ENCODE measurements at regions not wholly inside any gene's neighbourhood (a gene's known extent, or its start where the extent isn't known, plus 50 kb on each side); places are given as distances from the start of the nearest gene placed in this dataset.
A peak's percentile ranks its signal among the peaks of the same experiment; 100 is the strongest.

DNA sequence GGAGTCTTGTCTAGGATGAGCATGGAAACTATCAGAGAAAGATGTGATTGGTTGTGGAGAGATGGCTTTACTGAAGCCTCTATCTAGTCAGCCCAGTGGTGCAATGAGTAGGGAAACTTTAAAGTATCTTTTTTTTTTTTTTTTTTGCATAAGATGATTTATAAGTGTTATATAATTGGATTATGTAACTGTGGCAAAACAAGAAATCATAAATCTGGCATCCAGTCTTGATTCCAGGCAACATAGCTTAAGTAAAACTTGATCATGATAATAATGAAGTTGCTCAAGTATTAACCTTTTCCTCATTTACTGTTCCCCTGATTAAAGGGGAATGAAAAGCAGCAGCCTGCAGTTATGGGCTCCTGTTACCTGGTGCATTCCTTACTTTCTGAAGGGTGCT lies 538.0 kb upstream of the ATP2B1 start:
- Mint-ChIP-seq H3K27me3 (peaks cover 7% of the 10 kb centered on the region), H3K27ac (no peak overlapping the region), H3K36me3 (ENCODE audit: low read depth) (no peaks in the 10 kb centered on the region), H3K9me3 (no peaks in the 10 kb centered on the region), H3K4me1 (ENCODE audit: low read depth) (no peaks in the 10 kb centered on the region), H3K4me3 (no peak overlapping the region)

DNA sequence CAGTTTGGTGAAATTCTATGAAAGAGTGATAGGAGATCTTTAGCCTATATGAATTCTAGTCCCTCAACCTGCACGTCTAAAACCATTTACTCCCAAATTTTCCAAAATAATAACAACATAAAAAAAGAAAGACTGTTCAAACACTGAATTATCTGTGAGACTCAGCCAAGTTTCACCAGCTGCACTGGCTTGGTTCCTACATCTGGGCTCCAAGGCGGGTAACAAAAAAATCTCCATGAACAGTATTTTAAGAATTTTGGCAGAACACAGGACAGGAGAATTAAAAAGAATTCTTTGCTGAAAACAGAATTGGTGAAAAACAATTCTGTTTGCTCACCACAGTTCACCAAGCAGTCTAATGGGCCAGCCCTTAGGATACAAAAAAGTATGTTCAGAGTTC lies 536.8 kb upstream of the ATP2B1 start:
- no peak overlapping the region for H3K4me3 Mint-ChIP-seq
- H3K36me3 Mint-ChIP-seq (ENCODE audit: low read depth) = no peaks in the 10 kb centered on the region
- peaks cover 5% of the 10 kb centered on the region for H3K27me3 Mint-ChIP-seq
- no peaks in the 10 kb centered on the region for H3K9me3 Mint-ChIP-seq
- H3K27ac Mint-ChIP-seq = no peak overlapping the region
- no peaks in the 10 kb centered on the region for H3K4me1 Mint-ChIP-seq (ENCODE audit: low read depth)

DNA sequence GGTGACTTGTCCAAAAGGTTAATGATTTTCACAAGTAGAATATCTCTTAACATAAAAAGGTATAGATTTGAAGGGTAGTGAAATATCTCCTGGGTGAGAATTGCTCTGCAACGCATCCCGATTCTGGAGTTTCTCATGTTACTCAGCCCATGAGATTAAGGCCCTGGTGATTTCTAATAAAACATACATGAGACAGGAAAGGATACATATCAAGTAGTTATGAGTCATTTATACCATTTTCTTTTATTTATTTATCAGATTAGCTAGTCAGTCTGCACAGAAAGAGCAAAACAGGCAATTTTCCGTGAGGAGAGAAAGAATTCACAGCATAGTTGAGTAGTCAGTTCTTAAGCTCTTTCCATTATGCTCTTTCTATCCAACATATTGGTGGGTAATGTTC lies 535.6 kb upstream of the ATP2B1 start:
- Mint-ChIP-seq H3K27me3 (peaks cover 3% of the 10 kb centered on the region), H3K4me1 (ENCODE audit: low read depth) (no peaks in the 10 kb centered on the region), H3K27ac (no peak overlapping the region), H3K36me3 (ENCODE audit: low read depth) (no peaks in the 10 kb centered on the region), H3K9me3 (no peaks in the 10 kb centered on the region), H3K4me3 (no peak overlapping the region)

- peaks cover 3% of the 10 kb centered on the region for H3K27me3 Mint-ChIP-seq
- H3K9me3 Mint-ChIP-seq = no peaks in the 10 kb centered on the region
- H3K4me3 Mint-ChIP-seq = no peak overlapping the region
- no peaks in the 10 kb centered on the region for H3K36me3 Mint-ChIP-seq (ENCODE audit: low read depth)
- no peak overlapping the region for H3K27ac Mint-ChIP-seq
- H3K4me1 Mint-ChIP-seq (ENCODE audit: low read depth) = no peaks in the 10 kb centered on the region
Observed at GRCh38 chr12:90243211-90243610, 534.6 kb upstream of the ATP2B1 start.

GRCh38 chr12:90239732-90240260 lies 531.2 kb upstream of the ATP2B1 start:
- Mint-ChIP-seq H3K36me3 (ENCODE audit: low read depth) (no peaks in the 10 kb centered on the region), H3K9me3 (no peaks in the 10 kb centered on the region), H3K27me3 (peaks cover 12% of the 10 kb centered on the region), H3K27ac (no peak overlapping the region), H3K4me1 (ENCODE audit: low read depth) (peaks cover 3% of the 10 kb centered on the region), H3K4me3 (no peak overlapping the region)

GRCh38 chr12:90238663-90239271 lies 530.1 kb upstream of the ATP2B1 start:
- Mint-ChIP-seq H3K9me3 (no peaks in the 10 kb centered on the region), H3K4me1 (ENCODE audit: low read depth) (peaks cover 3% of the 10 kb centered on the region), H3K27me3 (peaks cover 15% of the 10 kb centered on the region), H3K27ac (no peak overlapping the region), H3K4me3 (no peak overlapping the region), H3K36me3 (ENCODE audit: low read depth) (no peaks in the 10 kb centered on the region)

DNA sequence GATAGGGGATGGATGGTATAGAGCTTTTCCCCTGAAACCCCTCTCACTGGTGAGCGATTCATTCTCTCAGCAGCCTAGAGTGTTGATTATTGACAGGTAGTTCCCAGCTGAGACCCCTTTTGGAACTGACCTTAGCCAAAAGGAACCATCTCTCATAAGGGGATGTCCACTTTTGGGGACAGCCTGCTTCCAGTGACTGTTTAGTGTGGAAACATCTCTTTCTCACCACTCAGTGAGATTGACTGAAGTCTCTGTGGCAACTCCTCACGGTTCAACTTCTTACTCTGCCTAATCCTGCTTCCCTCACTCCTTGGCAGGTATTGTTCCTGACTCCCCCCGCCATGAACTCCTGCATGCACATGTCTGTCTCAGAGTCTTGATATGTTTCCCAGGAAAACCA lies 529.2 kb upstream of the ATP2B1 start:
- H3K4me3 Mint-ChIP-seq = no peak overlapping the region

DNA sequence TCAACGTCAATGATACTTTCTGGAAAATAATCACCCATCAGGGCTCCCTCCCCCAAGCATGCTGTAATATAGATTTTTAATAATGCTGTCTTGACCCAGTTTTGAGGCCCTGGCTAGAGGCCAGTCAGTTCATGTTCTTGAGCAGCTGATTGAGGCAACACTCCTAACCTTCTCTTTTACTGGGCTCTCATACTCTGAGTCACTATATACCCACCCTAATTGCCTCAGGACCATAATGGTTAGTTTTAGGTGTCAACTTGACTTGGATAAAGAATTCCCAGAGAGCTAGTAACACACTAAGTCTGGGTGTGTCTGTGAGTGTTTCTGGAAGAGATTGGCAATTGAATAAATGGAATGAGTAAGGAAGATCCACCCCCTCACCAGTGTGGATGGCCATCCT lies 527.0 kb upstream of the ATP2B1 start:
- H3K36me3 Mint-ChIP-seq (ENCODE audit: low read depth) = no peaks in the 10 kb centered on the region
- H3K4me3 Mint-ChIP-seq = no peak overlapping the region
- H3K27me3 Mint-ChIP-seq = peaks cover 15% of the 10 kb centered on the region
- no peaks in the 10 kb centered on the region for H3K9me3 Mint-ChIP-seq
- peaks cover 3% of the 10 kb centered on the region for H3K4me1 Mint-ChIP-seq (ENCODE audit: low read depth)
- no peak overlapping the region for H3K27ac Mint-ChIP-seq

More for the DNA sequence above, 529.2 kb upstream of the ATP2B1 start:
- no peaks in the 10 kb centered on the region for H3K9me3 Mint-ChIP-seq
- no peaks in the 10 kb centered on the region for H3K36me3 Mint-ChIP-seq (ENCODE audit: low read depth)
- H3K4me1 Mint-ChIP-seq (ENCODE audit: low read depth) = peaks cover 3% of the 10 kb centered on the region
- peaks cover 15% of the 10 kb centered on the region for H3K27me3 Mint-ChIP-seq
- H3K27ac Mint-ChIP-seq = no peak overlapping the region

GRCh38 chr12:90234472-90234871 lies 525.8 kb upstream of the ATP2B1 start:
- Mint-ChIP-seq H3K9me3 (no peaks in the 10 kb centered on the region), H3K36me3 (ENCODE audit: low read depth) (no peaks in the 10 kb centered on the region), H3K4me1 (ENCODE audit: low read depth) (peaks cover 3% of the 10 kb centered on the region), H3K4me3 (no peak overlapping the region), H3K27ac (no peak overlapping the region), H3K27me3 (peaks cover 15% of the 10 kb centered on the region)

GRCh38 chr12:90233168-90234100 lies 524.8 kb upstream of the ATP2B1 start:
- no peak overlapping the region for H3K4me3 Mint-ChIP-seq
- no peaks in the 10 kb centered on the region for H3K36me3 Mint-ChIP-seq (ENCODE audit: low read depth)
- H3K27ac Mint-ChIP-seq = no peak overlapping the region
- peaks cover 15% of the 10 kb centered on the region for H3K27me3 Mint-ChIP-seq
- H3K9me3 Mint-ChIP-seq = no peaks in the 10 kb centered on the region
- peaks cover 3% of the 10 kb centered on the region for H3K4me1 Mint-ChIP-seq (ENCODE audit: low read depth)

DNA sequence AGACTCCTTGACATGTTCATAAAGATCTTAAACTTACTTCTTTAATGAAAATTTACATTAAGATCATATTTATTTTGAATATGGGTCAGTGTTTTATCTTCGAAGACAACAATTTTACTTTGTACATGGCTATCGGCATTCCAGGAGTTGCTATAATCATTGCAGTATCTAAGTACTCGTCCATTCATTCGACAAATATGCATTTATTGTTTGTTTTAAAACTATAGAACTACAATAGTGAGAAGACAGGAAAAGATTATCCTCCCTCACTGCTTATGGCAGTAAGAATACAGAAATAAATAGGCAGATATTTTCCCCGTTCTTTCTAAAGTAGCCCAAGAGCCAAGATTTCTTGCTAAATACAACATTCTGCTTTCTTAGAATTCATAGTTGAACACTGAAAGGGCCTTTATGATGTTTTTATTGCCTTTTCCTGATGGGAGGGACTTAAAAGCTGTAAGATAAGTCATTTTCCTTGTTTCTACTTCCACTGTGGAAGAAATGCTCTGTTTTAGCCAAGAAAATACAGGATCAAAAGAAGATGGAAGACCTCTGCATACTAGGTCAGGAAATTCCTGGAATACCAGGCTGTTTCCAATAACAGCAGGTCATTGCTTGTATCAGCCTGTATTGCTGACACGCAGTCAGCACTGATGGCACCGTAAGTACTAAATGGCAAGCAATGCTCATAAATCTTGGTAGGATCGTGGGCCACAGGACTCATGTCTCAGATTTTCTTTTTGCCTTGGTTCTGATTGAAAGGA lies 521.0 kb upstream of the ATP2B1 start:
- H3K27ac Mint-ChIP-seq = no peak overlapping the region
- peaks cover 9% of the 10 kb centered on the region for H3K27me3 Mint-ChIP-seq
- no peaks in the 10 kb centered on the region for H3K4me1 Mint-ChIP-seq (ENCODE audit: low read depth)
- no peaks in the 10 kb centered on the region for H3K36me3 Mint-ChIP-seq (ENCODE audit: low read depth)
- no peaks in the 10 kb centered on the region for H3K9me3 Mint-ChIP-seq
- no peak overlapping the region for H3K4me3 Mint-ChIP-seq

GRCh38 chr12:90226211-90226610 lies 517.6 kb upstream of the ATP2B1 start:
- Mint-ChIP-seq H3K36me3 (ENCODE audit: low read depth) (no peaks in the 10 kb centered on the region), H3K27ac (no peak overlapping the region), H3K4me3 (no peak overlapping the region), H3K9me3 (no peaks in the 10 kb centered on the region), H3K27me3 (peaks cover 8% of the 10 kb centered on the region), H3K4me1 (ENCODE audit: low read depth) (no peaks in the 10 kb centered on the region)

DNA sequence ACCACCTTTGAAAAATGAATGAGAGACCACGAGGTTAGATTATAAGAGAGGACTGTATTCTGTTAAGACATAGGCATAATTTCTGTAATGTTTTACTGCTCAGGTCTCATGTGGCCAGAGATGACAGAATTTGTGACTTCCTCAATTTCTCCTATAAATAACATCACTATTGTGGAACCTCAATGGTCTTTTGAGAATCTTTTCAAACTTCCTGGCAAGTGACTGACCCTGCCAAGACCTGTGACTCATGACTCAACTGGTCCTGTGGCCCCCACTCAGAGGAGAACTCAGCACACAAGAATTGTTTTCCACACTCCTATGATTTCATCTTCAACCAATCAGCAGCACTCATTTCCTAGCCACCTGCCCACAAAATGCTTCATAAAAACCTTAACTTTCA lies 508.2 kb upstream of the ATP2B1 start:
- Mint-ChIP-seq H3K36me3 (ENCODE audit: low read depth) (no peaks in the 10 kb centered on the region), H3K27me3 (peaks cover 9% of the 10 kb centered on the region), H3K27ac (peak overlapping the region; percentile 24), H3K4me1 (ENCODE audit: low read depth) (peaks cover 5% of the 10 kb centered on the region), H3K4me3 (no peak overlapping the region), H3K9me3 (no peaks in the 10 kb centered on the region)

DNA sequence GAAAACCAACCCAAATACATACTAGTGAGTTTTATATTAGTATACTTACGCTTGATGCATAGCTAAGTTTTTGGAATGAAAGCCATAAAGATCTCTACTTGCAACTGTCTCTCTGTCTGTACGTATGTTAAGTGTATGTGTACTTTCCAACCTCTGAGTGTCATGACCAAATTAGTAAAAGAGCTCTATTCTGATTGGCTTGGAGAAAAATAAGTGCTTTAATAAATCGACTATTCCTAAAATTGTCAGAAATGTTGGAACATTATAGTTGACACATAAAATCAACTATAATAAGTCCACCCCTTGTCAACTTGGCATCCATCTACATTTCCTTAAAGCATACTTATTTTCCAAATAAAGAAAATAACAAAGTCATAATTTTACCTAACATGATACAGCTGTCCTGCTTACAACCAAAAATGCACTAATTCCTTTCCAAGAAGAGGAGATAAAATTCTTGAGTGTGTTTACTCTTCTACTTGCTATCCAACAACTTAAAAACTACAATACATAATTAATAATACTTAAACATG lies 507.4 kb upstream of the ATP2B1 start:
- no peak overlapping the region for H3K27ac Mint-ChIP-seq
- H3K36me3 Mint-ChIP-seq (ENCODE audit: low read depth) = no peaks in the 10 kb centered on the region
- peaks cover 9% of the 10 kb centered on the region for H3K27me3 Mint-ChIP-seq
- H3K4me3 Mint-ChIP-seq = no peak overlapping the region
- H3K9me3 Mint-ChIP-seq = no peaks in the 10 kb centered on the region
- peaks cover 5% of the 10 kb centered on the region for H3K4me1 Mint-ChIP-seq (ENCODE audit: low read depth)

GRCh38 chr12:90211017-90211416 lies 502.4 kb upstream of the ATP2B1 start:
- peaks cover 9% of the 10 kb centered on the region for H3K27me3 Mint-ChIP-seq
- no peak overlapping the region for H3K4me3 Mint-ChIP-seq
- no peak overlapping the region for H3K27ac Mint-ChIP-seq
- no peaks in the 10 kb centered on the region for H3K4me1 Mint-ChIP-seq (ENCODE audit: low read depth)
- H3K36me3 Mint-ChIP-seq (ENCODE audit: low read depth) = no peaks in the 10 kb centered on the region
- H3K9me3 Mint-ChIP-seq = peaks cover 26% of the 10 kb centered on the region
